Effector CD8-positive, alpha-beta T cell (primary cell): ENCODE measurements at regions not wholly inside any gene's neighbourhood (a gene's known extent, or its start where the extent isn't known, plus 50 kb on each side); places are given as distances from the start of the nearest gene placed in this dataset.
"Not testable (repeated sequence)": the region's sequence is repeated elsewhere in the genome, so short reads cannot be mapped to it uniquely, and the experiment has no call there.

Experiments
- DNase-seq: peaks from one replicate; lab custom pipeline; 2025; lab: John Stamatoyannopoulos, UW

DNA sequence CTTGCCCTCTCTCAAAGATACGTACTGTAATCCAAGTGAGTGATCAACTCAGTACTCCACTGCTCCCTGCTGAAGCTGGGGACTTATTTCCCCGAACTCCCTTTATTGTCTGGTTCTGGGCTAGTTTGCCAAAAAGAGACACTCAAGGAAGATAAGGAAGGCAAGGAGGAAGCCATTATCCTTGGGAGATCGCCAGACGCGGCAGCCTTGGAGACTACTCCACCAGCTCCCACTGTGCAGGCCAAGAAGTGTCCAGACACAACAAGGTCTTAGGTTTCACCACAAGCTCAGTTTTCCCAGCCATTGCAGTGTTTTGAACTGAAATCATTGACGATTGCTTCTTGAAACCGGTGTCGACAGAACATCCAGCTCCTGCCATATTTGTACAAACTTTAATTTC is 439.6 kb upstream of the UBE2E3 start:
- DNase-seq = no peak

DNA sequence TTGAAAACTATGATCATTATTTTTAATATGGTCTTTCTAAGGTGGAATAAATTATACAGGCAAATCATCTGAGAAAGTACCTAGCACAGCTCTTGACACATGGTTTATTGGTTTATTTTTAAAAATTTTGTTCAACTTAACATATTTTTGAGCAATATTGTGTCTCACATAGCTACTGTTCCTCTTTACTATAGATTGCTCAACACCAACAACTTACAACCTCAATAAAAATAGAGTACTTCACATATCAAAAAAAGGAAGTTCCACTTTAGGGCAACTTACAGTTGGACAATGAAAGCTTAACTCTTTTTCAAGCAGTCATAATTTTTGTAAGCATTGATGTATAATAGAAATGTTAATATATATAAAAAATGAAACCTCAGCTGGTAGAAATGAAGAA is 440.9 kb upstream of the UBE2E3 start:
- DNase-seq = no peak

DNA sequence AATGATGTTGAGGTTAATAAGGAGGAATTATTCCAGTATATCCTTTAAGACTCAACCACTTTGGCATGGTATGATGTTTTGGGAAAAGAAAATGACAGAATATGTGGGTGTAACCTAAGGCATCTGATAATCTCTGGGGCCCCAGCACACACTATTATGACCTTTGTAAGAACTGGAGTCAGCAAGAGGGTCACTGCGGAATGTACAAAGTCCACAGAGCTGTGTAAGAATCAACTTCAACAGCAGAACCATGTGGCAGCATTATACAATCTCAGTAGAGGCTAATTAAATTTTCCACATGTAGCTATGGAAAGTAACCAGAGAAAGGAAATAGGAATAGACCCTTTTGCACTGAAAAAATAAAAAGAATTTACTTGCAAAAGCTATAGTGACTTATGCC is 445.1 kb upstream of the UBE2E3 start:
- no peak for DNase-seq

DNA sequence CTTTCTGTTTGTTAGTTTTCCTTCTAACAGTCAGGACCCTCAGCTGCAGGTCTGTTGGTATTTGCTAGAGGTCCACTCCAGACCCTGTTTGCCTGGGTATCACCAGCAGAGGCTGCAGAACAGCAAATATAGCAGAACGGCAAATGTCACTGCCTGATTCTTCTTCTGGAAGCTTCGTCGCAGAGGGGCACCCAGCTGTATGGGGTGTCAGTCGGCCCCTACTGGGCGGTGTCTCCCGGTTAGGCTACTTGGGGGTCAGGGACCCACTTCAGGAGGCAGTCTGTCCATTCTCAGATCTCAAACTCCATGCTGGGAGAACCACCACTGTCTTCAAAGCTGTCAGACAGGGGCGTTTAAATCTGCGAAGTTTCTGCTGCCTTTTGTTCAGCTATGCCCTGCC is 448.6 kb upstream of the UBE2E3 start:
- not testable (repeated sequence) for DNase-seq

DNA sequence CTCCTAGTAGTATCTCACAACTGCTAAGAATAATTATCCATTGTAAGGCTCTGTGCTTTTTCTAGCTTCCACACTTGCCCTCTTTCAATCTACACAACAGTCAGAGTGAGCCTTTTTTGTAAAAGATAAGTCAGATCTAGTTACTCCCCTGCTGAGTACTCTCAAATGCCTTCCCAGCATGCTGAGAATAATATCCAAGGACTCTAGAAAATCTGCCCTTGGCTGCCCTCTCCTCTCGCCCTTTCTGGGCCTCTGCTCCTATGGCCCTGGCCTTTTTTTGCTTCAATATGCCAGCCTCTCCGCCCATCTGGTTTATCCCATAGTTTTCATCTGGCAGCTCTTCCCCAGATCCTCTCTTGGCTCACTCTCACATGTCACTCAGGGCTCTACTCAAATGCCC is 455.9 kb upstream of the UBE2E3 start:
- DNase-seq = no peak

DNA sequence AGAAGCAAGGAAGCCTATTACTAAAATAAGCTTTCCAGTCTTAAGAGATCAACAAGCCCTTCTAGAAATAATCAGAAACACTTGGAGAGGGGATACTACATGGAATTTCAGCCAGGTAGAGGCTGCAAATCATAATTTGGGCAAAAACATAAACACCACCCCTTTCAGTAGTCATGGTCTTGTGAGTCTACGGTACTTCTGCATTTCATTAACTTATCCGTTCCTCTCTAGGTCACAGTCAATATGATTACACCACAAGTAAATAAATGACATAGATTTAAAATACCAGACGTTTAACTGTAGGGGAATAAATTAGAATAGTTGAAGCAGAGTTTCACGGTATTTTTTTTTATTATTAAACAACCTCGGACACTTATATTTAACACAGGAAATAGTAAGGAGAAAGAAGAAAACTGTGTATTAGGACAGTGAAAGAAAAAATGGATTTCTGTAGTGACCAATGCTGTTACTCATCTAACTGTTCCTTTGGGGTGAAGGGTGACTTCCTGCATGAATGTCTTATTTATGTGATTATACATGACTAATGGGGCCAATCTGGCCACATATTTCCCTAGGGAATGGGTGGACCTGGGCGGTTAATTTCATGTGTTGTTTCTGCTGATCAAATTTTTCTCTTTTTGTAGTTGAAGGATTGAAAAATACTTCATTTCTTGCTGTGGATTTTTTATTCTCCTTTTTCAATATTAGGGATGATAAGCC is 456.6 kb upstream of the UBE2E3 start:
- no peak for DNase-seq

DNA sequence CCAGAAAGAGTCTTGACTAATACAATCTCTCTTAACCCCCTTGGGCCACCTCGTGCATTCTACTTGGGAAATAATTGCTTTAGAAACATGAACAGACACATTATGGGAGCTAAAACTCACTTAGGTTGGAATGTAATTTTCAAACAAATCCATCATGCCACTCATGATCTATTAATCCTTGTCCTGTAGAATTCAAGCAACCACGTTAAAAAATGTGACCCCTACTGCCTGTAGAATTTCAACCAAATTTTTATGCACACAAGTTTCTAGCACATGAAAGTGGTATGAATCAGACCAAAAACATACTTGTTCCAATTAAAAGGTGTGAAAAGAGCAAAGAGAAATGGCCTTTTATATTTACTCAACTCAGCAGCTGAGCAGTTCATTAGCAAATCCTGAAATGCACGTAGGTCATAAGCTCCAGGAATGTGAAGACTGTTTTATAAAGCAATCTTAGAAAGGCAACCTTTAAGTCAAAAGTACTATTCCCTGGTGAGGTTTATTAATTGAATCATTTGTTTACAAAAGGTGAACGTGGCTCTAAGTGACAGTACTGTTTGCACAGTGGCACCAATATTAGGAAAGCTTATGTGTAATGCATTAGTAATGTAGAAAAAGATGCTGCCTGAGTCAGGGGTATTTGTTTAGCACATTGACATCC is 459.4 kb upstream of the UBE2E3 start:
- no peak for DNase-seq

DNA sequence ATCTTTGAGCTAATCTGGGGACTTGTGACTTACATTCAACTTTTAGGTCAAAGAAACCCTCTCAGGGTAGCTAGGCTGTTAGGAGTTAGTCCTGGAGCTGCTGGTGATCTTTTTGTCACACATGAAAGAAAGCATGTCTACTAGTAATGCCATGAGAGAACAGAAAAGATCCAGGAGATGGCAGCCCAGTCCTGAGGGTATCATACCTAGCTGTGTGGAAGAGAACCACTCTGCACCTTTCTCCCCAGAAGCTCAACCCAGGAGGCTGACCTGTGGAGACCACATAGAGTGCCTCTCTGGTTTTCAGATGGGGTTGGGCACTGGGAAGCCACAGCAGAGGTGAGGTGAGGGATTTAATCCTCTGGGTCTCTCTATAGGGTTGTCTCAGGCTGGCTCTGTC is 460.2 kb upstream of the UBE2E3 start:
- no peak for DNase-seq

DNA sequence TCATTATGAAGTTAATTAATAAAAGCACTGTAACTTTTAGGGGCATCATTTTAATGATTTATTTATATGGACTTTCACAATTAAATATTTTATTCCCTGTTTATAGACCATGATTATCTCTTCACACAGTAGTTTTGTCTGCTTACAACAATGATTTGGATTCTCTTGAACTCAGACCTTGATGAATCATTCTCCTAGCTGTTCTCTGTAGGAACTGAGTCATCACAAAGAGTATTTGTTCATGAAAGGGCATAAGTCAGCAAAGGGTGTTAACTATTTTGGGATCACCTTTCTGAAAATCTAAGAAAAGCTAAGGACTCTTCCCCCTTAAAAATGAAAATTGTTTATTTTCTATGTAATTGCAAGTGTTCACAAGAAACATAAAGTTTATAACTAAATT is 461.1 kb upstream of the UBE2E3 start:
- no peak for DNase-seq

DNA sequence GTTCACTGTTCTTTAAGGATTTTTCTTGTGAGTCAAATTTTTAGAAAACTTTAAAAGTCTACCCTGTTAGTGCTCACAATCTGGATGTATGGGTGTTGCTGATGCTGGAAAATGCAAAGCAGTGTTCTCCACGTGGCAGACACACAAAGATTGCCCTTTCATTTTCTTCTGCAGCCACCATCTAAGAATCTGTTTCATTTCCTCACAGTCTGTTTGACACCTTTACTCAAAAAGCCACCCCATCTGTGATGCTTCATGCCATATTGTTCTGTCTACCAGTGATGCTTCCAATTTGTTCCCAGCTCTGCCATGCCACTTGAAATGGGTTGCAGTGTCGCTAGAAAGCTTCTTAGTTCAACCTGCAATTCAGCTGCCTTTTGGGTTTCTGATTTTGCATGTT is 464.2 kb upstream of the UBE2E3 start:
- no peak for DNase-seq

DNA sequence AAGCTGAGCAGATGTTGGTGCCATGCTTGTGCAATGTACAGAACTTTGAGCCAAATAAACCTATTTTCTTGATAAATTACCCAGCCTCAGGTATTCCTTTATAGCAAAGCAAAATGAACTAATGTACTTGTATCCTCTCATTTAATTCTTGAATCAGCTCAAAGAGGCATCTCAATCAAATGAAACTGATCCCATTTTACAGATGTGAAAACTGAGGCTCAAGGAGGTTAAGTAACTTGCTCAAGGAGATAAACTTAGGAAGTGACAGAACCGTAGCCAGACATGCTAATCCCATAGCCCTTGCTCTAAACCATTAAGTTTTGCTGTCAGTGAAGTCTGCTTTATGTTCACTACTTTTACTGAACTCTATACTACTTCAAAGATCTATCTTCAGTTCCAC is 467.0 kb upstream of the UBE2E3 start:
- no peak for DNase-seq

DNA sequence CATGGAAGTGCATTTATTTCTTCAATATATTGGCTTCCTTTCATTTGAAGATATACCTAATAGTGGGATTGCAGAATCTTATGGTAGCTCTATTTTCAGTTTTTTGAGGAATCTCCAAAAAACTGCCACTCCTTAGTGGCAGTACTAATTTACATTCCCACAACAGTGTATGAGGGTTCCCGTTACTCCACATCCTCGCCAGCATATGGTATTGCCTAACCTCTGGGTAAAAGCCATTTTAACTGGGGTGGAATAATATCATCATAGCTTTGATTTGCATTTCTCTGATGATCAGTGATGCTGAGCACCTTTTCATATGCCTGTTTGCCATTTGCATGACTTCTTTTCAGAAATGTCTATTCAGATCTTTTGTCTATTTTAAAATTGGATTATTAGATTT is 471.9 kb upstream of the UBE2E3 start:
- DNase-seq = no peak

DNA sequence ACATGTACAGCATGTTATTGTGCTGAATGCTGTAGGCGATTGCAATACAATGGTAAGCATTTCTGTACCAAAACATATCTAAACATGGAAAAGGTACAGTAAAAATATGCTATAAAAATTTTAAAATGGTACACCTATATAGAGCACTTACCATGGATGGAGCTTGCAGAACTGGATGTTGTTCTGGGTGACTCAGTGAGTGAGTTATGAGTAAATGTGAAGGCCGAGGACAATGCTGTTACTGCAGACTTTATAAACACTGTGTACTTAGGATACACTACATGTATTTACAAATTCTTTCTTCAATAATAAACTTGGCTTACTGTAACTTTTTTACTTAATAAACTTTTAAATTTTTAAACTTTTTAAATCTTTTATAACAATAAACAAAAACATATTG is 473.4 kb upstream of the UBE2E3 start:
- DNase-seq = no peak

DNA sequence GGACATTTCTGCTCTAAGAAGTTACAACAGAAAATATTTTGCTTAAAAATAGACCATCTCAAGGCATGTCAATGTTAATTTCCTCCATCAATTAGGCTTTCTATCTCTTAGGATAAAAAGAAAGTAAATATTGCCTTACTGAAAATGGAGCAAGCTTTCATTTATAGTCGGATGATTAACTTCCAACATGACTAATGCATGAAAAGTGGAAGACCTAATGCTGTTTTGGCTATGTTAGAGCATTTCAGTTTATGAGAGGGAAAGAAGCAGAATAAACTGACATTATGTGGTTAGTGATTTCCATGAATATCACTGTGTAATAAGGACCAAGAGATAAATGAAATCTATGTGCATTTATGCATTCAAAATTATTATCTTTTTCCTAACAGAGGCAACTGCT is 475.2 kb upstream of the UBE2E3 start:
- DNase-seq = no peak

DNA sequence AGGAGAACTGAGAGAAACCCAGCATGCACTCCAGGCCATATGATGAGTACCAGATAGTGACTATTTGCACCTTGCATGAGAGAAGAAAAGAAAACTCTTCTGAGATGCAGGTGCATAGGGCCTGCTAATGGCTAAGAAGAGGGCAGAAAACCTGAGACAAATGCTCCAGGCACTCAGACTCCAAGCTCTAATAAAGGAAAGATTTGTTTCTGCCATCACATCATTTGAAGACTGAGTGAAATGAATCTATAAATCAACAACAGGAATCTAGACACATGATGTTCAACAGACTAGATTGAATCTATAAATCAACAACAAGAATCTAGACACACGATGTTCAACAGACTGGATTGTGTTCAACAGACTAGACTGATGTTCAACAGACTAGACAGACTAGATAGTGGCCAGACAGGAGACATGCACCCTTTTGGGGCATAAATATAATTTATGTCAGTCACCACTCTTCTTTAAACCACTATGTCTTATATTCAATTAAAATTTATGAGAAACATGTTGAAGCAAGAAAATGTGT is 482.7 kb upstream of the UBE2E3 start:
- no peak for DNase-seq

DNA sequence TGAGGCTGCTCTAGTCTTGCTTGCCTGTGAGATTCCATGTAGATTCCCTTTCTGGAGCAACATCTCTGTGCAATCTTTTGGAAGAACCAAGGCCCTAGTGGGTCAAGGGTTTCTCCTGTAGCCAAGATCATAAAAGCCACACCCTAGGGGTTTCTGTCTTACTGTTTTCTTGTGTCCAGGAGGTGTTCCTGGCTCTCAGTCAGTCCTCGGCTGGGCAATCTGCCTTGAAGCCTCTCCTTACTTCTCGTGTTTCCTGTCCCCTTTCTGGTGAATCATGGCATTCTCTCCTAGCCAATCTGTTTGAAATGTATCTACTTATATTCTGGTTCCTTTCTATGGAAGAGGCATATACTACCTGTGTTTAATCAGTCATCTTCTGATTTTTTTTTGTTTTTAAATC is 484.8 kb upstream of the UBE2E3 start:
- no peak for DNase-seq

DNA sequence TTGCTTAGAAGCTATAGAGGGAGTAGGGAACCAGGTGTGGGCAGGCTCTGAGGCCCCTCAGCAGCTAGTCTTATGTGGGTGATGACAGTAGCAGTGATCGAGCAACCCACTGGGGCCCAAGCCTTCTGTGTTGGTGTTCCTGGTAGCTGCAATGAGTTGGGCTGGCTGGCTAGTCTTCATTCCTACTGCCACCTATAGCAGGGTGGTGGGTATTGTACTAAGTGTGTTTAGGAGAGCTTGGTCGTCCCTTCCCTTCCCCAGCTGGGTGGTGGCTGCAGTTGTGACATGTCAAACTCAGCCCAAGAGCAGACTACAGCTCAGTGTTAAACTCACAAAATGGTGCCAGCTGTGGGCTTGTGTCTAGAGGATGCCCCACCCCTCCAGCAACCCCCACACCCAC is 486.1 kb upstream of the UBE2E3 start:
- no peak for DNase-seq

DNA sequence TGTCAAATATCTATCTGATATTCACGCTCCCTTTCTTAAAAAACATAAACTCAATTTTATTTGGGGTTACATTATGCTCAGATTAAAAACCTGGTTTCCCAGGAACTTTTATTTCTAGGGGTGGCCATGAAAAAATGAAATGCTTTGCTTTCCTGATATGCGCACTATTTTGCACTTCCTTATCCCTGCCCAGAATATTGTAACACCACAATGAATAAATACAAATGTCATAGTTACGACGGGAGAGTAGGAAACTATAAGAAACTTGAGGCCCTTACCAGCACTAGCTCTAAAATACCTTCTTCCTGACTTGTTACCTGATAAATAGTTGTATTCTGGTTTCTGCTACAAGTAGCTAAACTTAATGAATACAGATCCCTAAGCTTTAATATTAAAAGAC is 475.6 kb upstream of the CWC22 start:
- DNase-seq = no peak

DNA sequence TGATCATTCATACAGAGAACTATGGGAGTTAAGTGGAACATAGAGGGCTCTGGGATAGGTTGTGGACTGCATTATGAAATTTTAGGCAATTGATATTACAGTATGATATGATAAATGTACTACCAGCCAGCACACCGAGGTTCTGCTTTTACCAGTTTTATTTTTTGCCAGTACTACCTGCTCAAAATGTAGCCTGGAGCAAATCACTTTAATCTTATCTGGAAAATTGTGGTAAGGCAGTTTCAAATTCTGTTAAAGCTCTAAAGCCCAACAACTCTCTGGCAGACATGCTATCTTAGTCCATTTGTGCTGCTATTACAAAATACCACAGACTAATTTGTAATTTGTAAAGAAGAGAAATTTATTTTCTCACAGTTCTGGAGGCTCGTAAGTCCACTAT is 474.9 kb upstream of the CWC22 start:
- DNase-seq = no peak

DNA sequence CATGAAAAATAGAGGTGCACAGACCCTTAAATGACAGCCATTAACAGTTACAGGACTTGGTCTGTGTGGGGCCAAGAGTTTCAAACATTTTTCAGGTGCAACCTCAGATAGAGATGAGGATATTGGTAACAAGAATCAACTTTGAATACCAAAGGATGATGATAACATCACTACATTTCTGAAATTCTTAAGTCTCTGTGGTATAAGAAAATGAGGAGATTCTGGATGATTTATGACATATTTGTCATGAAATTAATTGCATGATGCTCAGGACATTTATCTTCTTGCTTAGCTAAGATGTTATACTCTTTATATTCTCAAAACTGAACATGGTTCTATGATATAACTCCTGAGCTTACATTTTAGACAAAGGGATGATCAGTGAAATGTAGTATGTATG is 471.8 kb upstream of the CWC22 start:
- DNase-seq = no peak

DNA sequence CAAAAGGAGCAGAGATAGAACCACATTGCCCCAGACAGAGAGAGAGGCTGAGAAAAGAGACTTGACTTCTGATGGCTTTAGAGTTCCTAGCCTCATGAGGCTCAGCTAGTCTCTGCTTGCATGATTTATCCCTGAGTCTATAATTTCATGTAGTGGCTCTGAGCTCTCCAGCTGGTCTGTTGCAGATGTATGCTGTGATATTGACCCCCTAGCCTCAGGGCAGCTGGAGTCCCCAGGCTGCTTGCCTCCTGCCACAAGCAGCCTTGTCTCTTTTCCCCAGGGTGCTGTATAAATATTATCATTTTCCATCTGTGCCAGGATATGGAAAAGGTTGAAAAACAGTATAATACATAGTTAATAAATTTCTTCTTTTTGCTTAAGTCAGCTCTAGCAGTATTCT is 467.6 kb upstream of the CWC22 start:
- DNase-seq = no peak

DNA sequence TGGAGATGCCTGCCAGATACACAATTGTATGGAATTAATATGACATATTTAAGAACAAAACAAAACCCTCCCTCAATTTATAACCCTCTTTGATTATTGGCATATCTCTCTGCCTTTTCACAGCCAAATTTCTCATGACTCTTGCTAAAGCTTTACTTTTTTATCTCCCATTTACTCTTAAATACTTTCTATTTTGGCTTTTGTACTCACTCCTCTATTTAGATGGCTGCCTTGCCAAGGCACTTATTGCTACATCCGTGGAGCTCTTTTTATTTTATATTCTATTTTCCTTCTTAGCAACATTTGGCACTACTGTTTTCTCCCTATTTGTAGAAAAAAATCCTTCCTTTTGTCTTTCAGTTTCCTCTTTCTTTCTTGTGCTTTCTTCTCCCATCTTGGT is 466.4 kb upstream of the CWC22 start:
- no peak for DNase-seq

DNA sequence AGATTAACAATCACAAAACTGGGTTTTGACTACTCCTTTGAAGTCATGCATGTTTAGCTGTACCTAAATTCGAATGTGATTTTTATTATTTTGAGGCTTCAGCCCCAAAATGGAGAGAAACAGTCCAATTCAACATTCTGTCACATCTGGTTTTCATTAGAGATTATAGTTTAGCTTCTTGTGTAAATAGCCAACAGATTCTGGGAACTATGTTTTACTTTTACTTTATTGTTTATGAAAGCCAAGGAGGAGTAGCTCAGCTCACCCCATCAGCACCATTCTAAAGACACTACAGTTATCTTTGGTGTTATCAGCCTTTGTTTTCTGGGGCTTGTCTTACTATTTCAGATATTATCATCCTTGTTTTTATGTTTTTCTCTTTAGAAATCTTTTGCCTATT is 465.0 kb upstream of the CWC22 start:
- no peak for DNase-seq

DNA sequence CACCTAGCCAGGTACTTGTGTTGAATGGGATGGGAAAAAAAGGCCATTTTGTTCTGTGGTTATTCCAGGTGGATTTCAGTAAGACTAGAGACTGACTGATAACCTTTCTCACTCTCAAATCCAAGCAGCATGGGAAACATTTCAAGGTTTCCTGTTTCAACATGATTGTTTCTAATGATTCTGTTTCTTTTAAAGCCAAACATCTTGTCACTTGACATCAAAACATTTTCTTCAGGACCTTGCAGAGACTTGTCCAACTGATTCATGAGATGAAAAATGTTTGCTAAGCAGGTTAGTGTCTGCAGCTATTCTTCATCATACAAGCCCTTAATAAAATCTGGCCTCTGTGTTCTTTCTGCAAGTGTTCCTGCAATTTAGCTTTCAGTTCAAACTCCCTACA is 456.5 kb upstream of the CWC22 start:
- DNase-seq = no peak
